GM19468 (cell line): ENCODE measurements at regions not wholly inside any gene's neighbourhood (a gene's known extent, or its start where the extent isn't known, plus 50 kb on each side); places are given as distances from the start of the nearest gene placed in this dataset.
"Not testable (repeated sequence)": the region's sequence is repeated elsewhere in the genome, so short reads cannot be mapped to it uniquely, and the experiment has no call there.

Experiments used
- ATAC-seq: cut with Tn5 transposase; IDR thresholded peaks from one replicate; pipeline ENCODE4 v1.9.1; 2021; ENCODE audit warnings: mild to moderate bottlenecking, moderate library complexity, moderate number of reproducible peaks; ENCODE audit not compliant: unreplicated experiment; ENCODE audit errors: extremely low read depth

GRCh38 chr6:146923205-146923833, 280.9 kb upstream of the STXBP5 start:
- ATAC-seq, result no peak

DNA sequence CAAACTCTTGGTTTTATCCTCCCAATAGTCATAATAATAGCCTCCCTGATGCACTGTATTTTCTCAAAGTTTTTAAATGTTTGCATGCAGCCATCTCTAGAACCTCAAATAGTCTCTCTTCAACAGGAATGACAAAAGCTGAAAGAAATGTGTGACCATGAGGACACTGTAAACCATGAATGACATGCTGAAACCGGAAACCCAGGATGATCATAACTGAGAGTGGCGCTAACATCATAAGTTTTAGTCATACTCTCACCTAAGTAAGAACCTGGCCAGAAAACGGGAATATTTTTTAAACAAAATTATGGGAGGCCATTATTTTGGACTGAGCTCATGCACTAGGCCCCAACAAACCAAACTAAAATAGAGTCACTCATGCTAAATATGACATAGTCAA, 278.4 kb upstream of the STXBP5 start:
- ATAC-seq, result no peak

- ATAC-seq, result no peak
These were observed 275.7 kb upstream of the STXBP5 start for GRCh38 chr6:146928503-146928902.

DNA sequence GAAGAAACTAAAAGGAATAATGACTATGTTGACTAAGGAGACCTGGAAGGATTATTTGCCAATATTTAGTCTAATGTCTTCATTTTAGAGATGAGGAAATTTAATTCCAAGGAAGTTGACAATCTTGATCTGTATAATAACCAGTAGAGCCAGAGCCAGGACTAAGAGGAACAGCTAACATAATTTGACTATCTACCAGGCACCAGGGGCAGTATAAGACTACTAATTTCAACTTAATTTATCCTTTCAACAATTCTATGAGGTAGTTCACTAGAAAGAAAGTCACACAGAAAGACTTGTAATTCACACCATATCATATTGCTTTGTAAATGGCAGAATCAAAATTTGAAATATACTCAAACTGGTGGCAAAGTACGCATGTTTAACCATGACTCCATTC, 273.0 kb upstream of the STXBP5 start:
- no peak for ATAC-seq

GRCh38 chr6:146937316-146937715, 266.9 kb upstream of the STXBP5 start:
- ATAC-seq, result no peak

DNA sequence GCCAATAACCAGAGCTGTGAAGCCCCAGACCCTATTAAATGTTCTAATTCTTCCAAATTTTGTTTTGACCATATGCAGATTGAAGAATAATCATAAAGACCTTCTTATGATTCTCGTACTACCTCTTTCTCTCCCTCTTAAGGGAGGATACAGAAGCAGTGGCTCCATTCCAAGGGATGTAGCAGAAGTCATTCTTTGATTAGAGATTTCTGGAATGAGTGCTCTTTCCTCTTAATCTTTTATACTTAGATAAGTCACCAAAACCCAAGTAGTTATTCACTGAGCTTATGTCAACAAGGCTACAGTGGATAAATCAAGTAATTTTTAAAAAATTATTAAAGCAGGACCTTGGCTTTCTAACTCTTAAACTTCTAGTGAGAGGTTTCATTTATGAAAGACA, 266.0 kb upstream of the STXBP5 start:
- no peak for ATAC-seq

GRCh38 chr6:146939456-146939855, 264.8 kb upstream of the STXBP5 start:
- not testable (repeated sequence) for ATAC-seq

DNA sequence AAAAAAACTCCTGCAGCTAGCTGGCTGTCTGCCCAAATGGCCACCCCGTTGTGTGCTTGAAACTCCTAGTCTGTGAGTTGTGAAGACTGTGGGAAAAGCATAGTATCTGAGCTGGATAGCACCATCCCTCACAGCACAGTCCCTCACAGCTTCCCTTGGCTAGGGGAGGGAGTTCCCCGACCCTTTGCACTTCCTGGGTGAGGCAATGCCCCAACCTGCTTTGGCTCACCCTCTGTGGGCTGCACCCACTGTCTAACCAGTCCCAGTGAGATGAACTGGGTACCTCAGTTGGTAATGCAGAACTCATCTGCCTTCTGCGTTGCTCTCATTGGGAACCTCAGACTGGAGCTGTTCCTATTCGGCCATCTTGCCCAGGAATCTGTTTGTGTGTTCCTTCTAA, 260.6 kb upstream of the STXBP5 start:
- ATAC-seq, result no peak

DNA sequence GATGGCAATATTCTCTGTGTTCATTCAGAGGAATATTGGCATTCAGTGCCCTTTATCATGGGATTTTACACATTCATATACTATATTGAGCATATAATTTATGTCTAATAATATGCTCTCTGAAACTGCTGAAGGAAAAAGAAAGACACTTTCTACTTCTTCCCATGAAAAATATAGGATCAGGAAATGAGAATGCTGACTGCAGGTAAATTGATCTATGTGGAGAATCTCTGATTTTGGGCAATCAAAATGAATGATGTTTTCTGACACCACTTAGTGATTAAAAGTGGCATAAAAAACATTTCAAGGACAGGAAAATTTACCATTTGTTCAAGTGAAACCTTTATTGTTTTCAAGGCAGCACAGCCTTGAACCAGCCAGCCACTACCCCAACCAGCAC, 260.1 kb upstream of the STXBP5 start:
- ATAC-seq, result no peak

GRCh38 chr6:146944809-146945208, 259.4 kb upstream of the STXBP5 start:
- no peak for ATAC-seq

- no peak for ATAC-seq
These were observed 257.7 kb upstream of the STXBP5 start for GRCh38 chr6:146946559-146946958.

- ATAC-seq, result no peak
These were observed 255.4 kb upstream of the STXBP5 start for GRCh38 chr6:146948790-146949342.

DNA sequence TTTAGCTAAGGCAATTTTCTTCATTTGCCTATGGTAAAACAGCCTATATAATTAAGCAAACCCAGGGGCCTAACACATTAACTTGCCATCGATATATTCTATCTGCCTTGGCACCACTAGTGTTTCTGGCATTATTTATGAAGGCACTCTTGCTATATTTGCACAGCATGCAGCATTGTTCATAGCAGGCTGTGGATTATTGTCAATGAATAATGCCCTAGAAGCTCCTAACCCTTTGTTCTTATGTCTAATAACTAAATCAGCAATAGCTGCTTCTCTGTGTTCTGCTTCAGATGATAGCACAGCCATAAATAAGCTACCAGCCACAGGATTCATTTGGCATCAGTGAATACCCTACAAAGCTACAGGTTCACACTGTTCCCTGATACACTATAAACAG, 254.8 kb upstream of the STXBP5 start:
- ATAC-seq, result no peak

DNA sequence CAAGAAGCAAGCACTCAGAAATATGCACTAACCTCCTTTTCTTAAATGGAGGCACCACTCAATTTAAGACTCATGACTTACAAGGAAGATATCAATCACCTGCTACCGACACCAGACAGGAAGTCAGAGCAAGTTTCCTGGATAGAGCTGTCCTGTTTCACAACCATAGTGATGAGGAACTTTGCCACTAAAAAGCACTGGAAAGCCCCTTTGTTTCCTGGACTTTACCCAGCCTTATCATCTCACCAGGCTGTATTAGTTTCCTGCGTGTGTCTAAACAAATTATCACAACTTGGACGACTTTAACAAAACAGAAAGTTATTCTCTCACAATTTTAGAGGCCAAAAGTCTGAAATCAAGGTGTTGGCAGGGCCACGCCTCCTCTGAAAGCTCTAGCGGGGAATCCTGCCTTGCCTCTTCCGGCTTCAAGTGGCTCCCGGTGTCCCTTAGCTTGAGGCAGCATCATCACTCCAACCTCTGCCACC, 253.8 kb upstream of the STXBP5 start:
- ATAC-seq, result no peak

- ATAC-seq, result no peak
These were observed 248.6 kb upstream of the STXBP5 start for GRCh38 chr6:146955570-146955969.

GRCh38 chr6:146957181-146958093, 246.8 kb upstream of the STXBP5 start:
- no peak for ATAC-seq

GRCh38 chr6:146961831-146962230, 242.4 kb upstream of the STXBP5 start:
- ATAC-seq, result no peak

DNA sequence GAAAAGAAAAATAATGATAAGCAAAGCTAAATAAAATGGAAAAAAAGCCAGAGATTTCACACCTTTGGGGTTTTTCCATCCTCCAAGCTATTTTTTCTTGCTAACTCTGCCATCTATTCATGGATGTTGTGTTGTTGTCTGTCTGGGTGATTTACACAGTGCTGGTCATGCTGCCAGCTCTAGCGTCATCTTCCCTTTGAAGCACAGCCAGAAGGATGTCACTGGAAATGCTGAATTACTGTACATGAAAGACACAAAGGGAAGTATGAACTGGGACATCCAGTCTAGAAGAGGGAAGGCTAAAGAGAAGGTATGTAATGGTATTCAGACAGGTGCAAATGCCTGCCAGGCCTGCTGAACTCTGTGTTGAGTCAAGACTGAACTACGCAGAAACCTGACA, 241.9 kb upstream of the STXBP5 start:
- ATAC-seq, result no peak

- ATAC-seq, result no peak
These were observed 239.0 kb upstream of the STXBP5 start for GRCh38 chr6:146965110-146965689.

- ATAC-seq, result no peak
These were observed 236.0 kb upstream of the STXBP5 start for GRCh38 chr6:146968041-146968760.
